ENCODE measurements at regions not wholly inside any gene's neighbourhood (a gene's known extent, or its start where the extent isn't known, plus 50 kb on each side); places are given as distances from the start of the nearest gene placed in this dataset.

GRCh38 chr2:59804732-59805131 lies 748.7 kb downstream of the BCL11A start:
- TF ChIP-seq GATA2 (IDR thresholded peaks at IDR 0.05; ENCODE audit: low read depth, low read length) (no peak), GATA3 (IDR thresholded peaks at IDR 0.05; ENCODE audit: low read depth, low read length) (no peak)
